ENCODE measurements at regions not wholly inside any gene's neighbourhood (a gene's known extent, or its start where the extent isn't known, plus 50 kb on each side); places are given as distances from the start of the nearest gene placed in this dataset.

DNA sequence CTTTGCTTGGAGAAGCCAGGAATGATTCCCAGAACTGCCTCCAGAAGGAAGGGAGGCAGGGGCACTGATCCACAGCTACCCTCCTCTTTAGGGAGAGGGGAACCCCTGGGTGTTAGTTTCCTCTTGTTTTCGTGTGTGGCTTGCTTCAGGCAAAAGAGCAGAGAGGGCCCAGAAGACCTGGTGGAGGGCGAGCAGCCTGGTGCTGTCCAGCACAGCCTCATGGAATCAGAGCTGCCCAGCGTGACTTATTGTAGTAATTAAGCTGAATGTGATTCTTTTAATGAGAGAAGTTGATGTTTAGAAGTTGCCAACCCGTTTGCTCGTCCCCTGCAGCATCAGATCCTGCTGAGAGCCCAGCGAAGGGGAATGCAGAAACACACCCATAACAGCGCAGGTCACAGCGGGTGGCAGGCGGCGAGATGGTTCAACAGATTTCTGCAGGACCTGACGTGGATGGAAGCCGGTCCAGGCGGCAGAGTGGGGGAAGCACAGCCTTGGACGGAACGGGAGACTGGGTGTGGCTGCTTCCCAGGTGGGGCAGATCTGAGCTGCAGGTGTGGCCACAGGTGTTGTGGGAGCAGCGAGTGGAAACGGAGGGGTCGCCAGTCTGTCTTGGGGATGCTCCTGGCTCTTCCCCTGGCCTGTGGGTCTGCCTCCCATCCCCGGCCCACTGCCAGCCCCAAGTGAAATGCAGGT lies 53.7 kb upstream of the SHH start:
- H3K4me3 ChIP-seq (ENCODE audit: low read depth, low read length): no peak overlapping the region
- TF ChIP-seq, protein P1, sequence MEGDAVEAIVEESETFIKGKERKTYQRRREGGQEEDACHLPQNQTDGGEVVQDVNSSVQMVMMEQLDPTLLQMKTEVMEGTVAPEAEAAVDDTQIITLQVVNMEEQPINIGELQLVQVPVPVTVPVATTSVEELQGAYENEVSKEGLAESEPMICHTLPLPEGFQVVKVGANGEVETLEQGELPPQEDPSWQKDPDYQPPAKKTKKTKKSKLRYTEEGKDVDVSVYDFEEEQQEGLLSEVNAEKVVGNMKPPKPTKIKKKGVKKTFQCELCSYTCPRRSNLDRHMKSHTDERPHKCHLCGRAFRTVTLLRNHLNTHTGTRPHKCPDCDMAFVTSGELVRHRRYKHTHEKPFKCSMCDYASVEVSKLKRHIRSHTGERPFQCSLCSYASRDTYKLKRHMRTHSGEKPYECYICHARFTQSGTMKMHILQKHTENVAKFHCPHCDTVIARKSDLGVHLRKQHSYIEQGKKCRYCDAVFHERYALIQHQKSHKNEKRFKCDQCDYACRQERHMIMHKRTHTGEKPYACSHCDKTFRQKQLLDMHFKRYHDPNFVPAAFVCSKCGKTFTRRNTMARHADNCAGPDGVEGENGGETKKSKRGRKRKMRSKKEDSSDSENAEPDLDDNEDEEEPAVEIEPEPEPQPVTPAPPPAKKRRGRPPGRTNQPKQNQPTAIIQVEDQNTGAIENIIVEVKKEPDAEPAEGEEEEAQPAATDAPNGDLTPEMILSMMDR (conservative IDR thresholded peaks at IDR 0.05; ENCODE audit: low read depth, low read length): no peak
- no peak for DNase-seq (ENCODE audit: low read depth)

DNA sequence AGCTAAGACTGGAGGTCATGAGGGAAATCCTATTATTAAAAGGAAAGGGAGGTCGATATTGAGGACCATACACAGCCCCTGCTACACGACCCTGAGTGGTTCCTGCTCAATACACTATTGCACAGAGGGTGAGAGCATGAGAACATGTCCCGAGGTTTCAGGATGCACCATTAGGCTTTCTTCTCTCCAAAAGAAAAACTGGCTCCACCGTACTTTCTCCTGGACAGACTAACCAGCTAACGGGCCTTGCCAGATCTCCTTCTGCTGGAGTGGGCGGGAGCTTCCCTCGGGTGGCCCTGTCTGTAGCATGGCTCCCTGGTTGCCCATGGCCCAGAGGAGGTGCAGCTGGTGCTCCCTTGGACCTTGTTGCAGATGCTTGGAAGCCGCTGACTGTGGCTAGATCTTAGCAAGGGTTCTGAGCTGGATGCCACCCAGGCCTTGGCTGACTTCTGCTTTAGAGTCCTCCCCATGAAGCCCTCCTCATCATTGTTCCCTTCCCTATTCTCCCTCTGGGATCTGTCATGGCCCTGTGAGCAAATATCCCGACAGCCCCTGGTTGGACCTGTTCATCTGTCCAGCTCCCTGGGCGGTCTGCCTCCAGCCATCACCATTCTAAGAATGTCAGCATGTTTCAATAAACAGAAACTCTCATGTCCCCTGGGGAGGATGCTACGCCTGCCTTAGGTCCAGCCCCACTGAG lies 52.9 kb upstream of the SHH start:
- TF ChIP-seq, protein P1 (conservative IDR thresholded peaks at IDR 0.05; ENCODE audit: low read depth, low read length): no peak
- DNase-seq (ENCODE audit: low read depth): no peak
- no peak overlapping the region for H3K4me3 ChIP-seq (ENCODE audit: low read depth, low read length)

DNA sequence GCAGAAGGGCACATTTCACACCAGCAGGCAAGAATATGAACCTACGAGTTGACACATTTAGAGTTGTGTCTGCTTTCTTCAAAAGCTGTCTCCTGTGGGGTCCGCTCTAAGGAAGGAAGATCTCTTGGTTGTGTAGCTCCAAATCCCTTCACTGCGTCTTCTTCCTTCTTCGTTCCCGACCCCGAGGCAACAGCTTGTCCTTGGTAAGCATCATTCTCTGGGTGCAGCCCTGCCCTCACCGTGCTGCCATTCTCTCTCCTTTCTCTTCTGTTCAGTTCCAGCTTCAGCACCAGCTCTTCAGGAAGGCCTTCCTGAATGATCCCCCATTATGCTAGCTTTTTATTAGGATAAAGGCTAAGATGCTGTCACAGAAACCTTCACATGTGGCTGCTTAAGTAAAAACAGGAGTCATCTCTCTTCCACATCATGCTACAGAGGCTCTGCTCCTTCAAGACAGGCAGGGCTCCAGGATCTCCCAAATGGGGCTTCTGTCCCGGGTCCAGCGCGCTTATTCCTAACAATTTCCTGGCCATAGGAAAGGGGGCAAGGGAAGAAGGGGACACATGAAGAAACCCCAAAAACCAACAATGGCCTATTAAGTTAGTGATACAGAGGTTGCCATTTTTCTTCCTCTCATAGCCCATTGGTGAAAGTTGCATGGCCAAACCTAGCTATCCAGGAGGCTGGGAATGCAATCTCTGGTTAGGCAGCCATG lies 52.2 kb upstream of the SHH start:
- no peak for DNase-seq (ENCODE audit: low read depth)
- no peak overlapping the region for H3K4me3 ChIP-seq (ENCODE audit: low read depth, low read length)
- TF ChIP-seq, protein P1 (conservative IDR thresholded peaks at IDR 0.05; ENCODE audit: low read depth, low read length): no peak

DNA sequence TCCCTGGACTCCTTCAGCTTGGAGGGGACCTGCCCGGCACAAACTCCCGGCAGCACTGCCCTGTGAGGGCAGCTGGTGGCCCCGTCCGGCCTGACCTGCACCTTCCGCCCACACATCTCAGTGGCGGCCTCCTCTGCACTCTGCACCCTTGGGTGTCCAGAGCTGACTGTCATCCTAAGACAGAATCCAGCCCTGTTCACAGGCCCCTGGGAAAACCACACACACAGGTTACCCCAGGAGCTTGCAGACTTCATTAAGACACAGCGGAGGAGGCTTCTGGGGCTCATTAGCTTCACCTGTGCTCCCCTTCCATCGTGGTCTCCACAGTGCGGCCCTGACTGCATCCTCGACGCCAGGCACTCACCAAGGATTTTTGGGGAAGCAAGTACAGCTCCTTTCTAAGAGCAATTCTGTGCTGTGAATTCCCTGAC lies 51.5 kb upstream of the SHH start:
- H3K4me3 ChIP-seq (ENCODE audit: low read depth, low read length): no peak overlapping the region
- TF ChIP-seq, protein P1 (conservative IDR thresholded peaks at IDR 0.05; ENCODE audit: low read depth, low read length): no peak
- no peak for DNase-seq (ENCODE audit: low read depth)

DNA sequence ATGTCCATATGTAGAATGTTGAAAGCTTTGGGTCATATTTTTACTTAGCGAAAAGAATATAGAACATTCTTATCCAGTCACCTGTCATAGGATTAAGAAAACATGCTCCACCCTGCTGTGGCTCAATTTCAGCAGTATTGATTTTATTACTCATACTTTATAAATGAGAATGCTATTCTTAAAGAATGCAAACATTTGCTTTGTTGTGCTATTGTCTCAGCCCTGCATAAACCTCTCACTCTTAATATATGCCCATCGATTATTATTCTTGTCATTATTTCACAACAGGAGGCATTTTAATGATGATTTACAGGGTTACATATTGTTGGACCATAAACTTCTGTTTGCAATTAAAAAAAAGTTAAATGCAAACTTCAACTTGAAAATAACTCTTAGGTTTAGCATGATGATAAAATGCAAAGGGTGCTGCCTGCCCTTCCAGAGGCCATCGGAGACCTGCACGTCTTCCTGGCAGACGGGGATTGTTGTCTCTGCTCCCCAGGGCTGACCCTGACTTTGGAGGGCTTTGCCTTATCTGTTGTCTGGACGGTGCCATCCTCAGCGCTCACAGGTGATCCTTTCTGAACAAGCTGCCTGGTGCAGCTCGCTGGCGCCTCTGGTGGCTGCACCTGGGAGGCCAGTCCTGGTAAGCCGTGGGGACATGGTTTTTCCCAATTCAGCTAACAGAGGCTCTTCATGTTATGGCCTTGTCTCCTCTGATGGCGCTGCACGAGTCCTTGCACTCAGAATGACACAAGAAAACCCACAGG lies 50.0 kb upstream of the SHH start:
- no peak overlapping the region for H3K4me3 ChIP-seq (ENCODE audit: low read depth, low read length)
- TF ChIP-seq, protein P1 (conservative IDR thresholded peaks at IDR 0.05; ENCODE audit: low read depth, low read length): peak; percentile 49
- DNase-seq (ENCODE audit: low read depth): no peak

All from epithelial cell of proximal tubule (primary cell).